ENCODE measurements at regions not wholly inside any gene's neighbourhood (a gene's known extent, or its start where the extent isn't known, plus 50 kb on each side); places are given as distances from the start of the nearest gene placed in this dataset.

- Histone ChIP-seq H3K4me2 (ENCODE audit: low read length) (no peak overlapping the region), H3K27ac (ENCODE audit: low read length) (no peak overlapping the region), H2AFZ (ENCODE audit: low read depth, low read length) (no peak overlapping the region), H3K4me3 (ENCODE audit: low read length) (no peak overlapping the region), H3K79me2 (ENCODE audit: low read length) (no peaks in the 10 kb centered on the region), H3K27me3 (ENCODE audit: low read depth, low read length) (no peaks in the 10 kb centered on the region), H3K9me3 (ENCODE audit: insufficient read depth, low read length) (peaks cover 34% of the 10 kb centered on the region), H3K4me1 (ENCODE audit: low read length) (peaks cover 8% of the 10 kb centered on the region; the same call in 1 of the 2 replicates), H4K20me1 (ENCODE audit: insufficient read depth, low read length) (no peaks in the 10 kb centered on the region), H3K36me3 (replicated peaks; ENCODE audit: low read depth, low read length) (peaks cover 21% of the 10 kb centered on the region), H3K9ac (ENCODE audit: low read length) (no peak overlapping the region)
- no peak for TF ChIP-seq EZH2phosphoT487 (IDR thresholded peaks at IDR 0.05; ENCODE audit: low read depth)
- TF ChIP-seq CTCF (IDR thresholded peaks at IDR 0.05; ENCODE audit: low read depth, low read length): no peak
Measured at GRCh38 chr5:34544403-34544802, 111.7 kb upstream of the RAI14 start.

- Histone ChIP-seq H3K4me1 (ENCODE audit: low read length) (peaks cover 8% of the 10 kb centered on the region; the same call in 1 of the 2 replicates), H4K20me1 (ENCODE audit: insufficient read depth, low read length) (no peaks in the 10 kb centered on the region), H3K9ac (ENCODE audit: low read length) (no peak overlapping the region), H3K36me3 (replicated peaks; ENCODE audit: low read depth, low read length) (peaks cover 21% of the 10 kb centered on the region), H2AFZ (ENCODE audit: low read depth, low read length) (no peak overlapping the region), H3K4me3 (ENCODE audit: low read length) (no peak overlapping the region), H3K79me2 (ENCODE audit: low read length) (no peaks in the 10 kb centered on the region), H3K27ac (ENCODE audit: low read length) (no peak overlapping the region), H3K27me3 (ENCODE audit: low read depth, low read length) (no peaks in the 10 kb centered on the region), H3K9me3 (ENCODE audit: insufficient read depth, low read length) (peaks cover 34% of the 10 kb centered on the region), H3K4me2 (ENCODE audit: low read length) (no peak overlapping the region)
- TF ChIP-seq EZH2phosphoT487 (IDR thresholded peaks at IDR 0.05; ENCODE audit: low read depth): no peak
- no peak for TF ChIP-seq CTCF (IDR thresholded peaks at IDR 0.05; ENCODE audit: low read depth, low read length)
Measured at GRCh38 chr5:34545164-34545563, 111.0 kb upstream of the RAI14 start.

GRCh38 chr5:34545626-34546025 lies 110.5 kb upstream of the RAI14 start:
- H3K4me3 ChIP-seq (ENCODE audit: low read length): no peak overlapping the region
- no peaks in the 10 kb centered on the region for H3K27me3 ChIP-seq (ENCODE audit: low read depth, low read length)
- TF ChIP-seq EZH2phosphoT487 (IDR thresholded peaks at IDR 0.05; ENCODE audit: low read depth): no peak
- TF ChIP-seq CTCF (IDR thresholded peaks at IDR 0.05; ENCODE audit: low read depth, low read length): no peak
- peaks cover 33% of the 10 kb centered on the region for H3K9me3 ChIP-seq (ENCODE audit: insufficient read depth, low read length)
- H3K27ac ChIP-seq (ENCODE audit: low read length): no peak overlapping the region
- no peaks in the 10 kb centered on the region for H3K79me2 ChIP-seq (ENCODE audit: low read length)
- no peak overlapping the region for H3K4me2 ChIP-seq (ENCODE audit: low read length)
- H3K36me3 ChIP-seq (replicated peaks; ENCODE audit: low read depth, low read length): peaks cover 21% of the 10 kb centered on the region
- no peaks in the 10 kb centered on the region for H4K20me1 ChIP-seq (ENCODE audit: insufficient read depth, low read length)
- peaks cover 8% of the 10 kb centered on the region; the same call in 1 of the 2 replicates for H3K4me1 ChIP-seq (ENCODE audit: low read length)
- H2AFZ ChIP-seq (ENCODE audit: low read depth, low read length): no peak overlapping the region
- H3K9ac ChIP-seq (ENCODE audit: low read length): no peak overlapping the region

GRCh38 chr5:34547300-34548085 lies 108.6 kb upstream of the RAI14 start:
- Histone ChIP-seq H2AFZ (ENCODE audit: low read depth, low read length) (no peak overlapping the region), H3K27ac (ENCODE audit: low read length) (no peak overlapping the region), H3K27me3 (ENCODE audit: low read depth, low read length) (no peaks in the 10 kb centered on the region), H4K20me1 (ENCODE audit: insufficient read depth, low read length) (no peaks in the 10 kb centered on the region), H3K4me3 (ENCODE audit: low read length) (no peak overlapping the region), H3K4me2 (ENCODE audit: low read length) (no peak overlapping the region), H3K36me3 (replicated peaks; ENCODE audit: low read depth, low read length) (peaks cover 14% of the 10 kb centered on the region), H3K79me2 (ENCODE audit: low read length) (no peaks in the 10 kb centered on the region), H3K9me3 (ENCODE audit: insufficient read depth, low read length) (peaks cover 17% of the 10 kb centered on the region), H3K4me1 (ENCODE audit: low read length) (peaks cover 16% of the 10 kb centered on the region), H3K9ac (ENCODE audit: low read length) (no peak overlapping the region)
- TF ChIP-seq EZH2phosphoT487 (IDR thresholded peaks at IDR 0.05; ENCODE audit: low read depth): no peak
- no peak for TF ChIP-seq CTCF (IDR thresholded peaks at IDR 0.05; ENCODE audit: low read depth, low read length)

Data from OCI-LY3 (cell line).